BLaER1 treated with 17β-estradiol and CSF1 and Interleukin-3, amounts not matched to agents 10 nM and 100 nM (cell line): ENCODE measurements at regions not wholly inside any gene's neighbourhood (a gene's known extent, or its start where the extent isn't known, plus 50 kb on each side); places are given as distances from the start of the nearest gene placed in this dataset.

Source experiments
- H3K27ac ChIP-seq, 11 experiments: shearing (Covaris generic); formaldehyde crosslinking; 2 replicates each; pipeline ENCODE4 v1.8.1; 2022
- H3K27me3 ChIP-seq, 11 experiments: shearing (Covaris generic); formaldehyde crosslinking; 2 replicates each; pipeline ENCODE4 v1.8.1; 2022
- H3K36me3 ChIP-seq, 11 experiments: shearing (Covaris generic); formaldehyde crosslinking; 2 replicates each; pipeline ENCODE4 v1.8.1; 2022
- H3K4me1 ChIP-seq, 10 experiments: shearing (Covaris generic); formaldehyde crosslinking; 2 replicates each; pipeline ENCODE4 v1.8.1; 2022
- H3K4me2 ChIP-seq, 11 experiments: shearing (Covaris generic); formaldehyde crosslinking; 2 replicates each; pipeline ENCODE4 v1.8.1; 2022
- H3K4me3 ChIP-seq, 10 experiments: shearing (Covaris generic); formaldehyde crosslinking; 2 replicates each; pipeline ENCODE4 v1.8.1; 2022
- H3K9ac ChIP-seq, 11 experiments: shearing (Covaris generic); formaldehyde crosslinking; 2 replicates each; pipeline ENCODE4 v1.8.1; 2022
- H3K9me3 ChIP-seq, 11 experiments: shearing (Covaris generic); formaldehyde crosslinking; replicated peaks in 1 of 11; 2 replicates each; pipeline ENCODE4 v1.8.1; 2022
- H4K20me1 ChIP-seq, 11 experiments: shearing (Covaris generic); formaldehyde crosslinking; 2 replicates each; pipeline ENCODE4 v1.8.1; 2022
- Cebpa-rat ChIP-seq, 11 experiments: shearing (Covaris generic); IDR thresholded peaks; 2 replicates each; pipeline ENCODE4 v1.8.1; 2022

- H3K27me3 ChIP-seq = no peaks in the 10 kb centered on the region
- peak overlapping the region; percentile 27 to 94 (median 78); a peak in 21 of 22 replicates for H3K4me2 ChIP-seq
- H4K20me1 ChIP-seq = no peaks in the 10 kb centered on the region
- H3K27ac ChIP-seq = peak overlapping the region in 10 of 11 experiments; percentile 49 to 85 (median 75); a peak in 19 of 22 replicates
- H3K9ac ChIP-seq = peak overlapping the region in 7 of 11 experiments; percentile 43 to 70 (median 54); a peak in 12 of 22 replicates
- H3K36me3 ChIP-seq = no peaks in the 10 kb centered on the region
- peaks cover 0 to 11% (median 0%) of the 10 kb centered on the region in 11 experiments; a peak in 5 of 22 replicates for H3K9me3 ChIP-seq
- peak overlapping the region in 1 of 10 experiments; percentile 12; a peak in 1 of 20 replicates for H3K4me3 ChIP-seq
- TF ChIP-seq Cebpa-rat (IDR thresholded peaks at IDR 0.05) = no peak
- peaks cover 43 to 75% (median 61%) of the 10 kb centered on the region in 10 experiments for H3K4me1 ChIP-seq
Observed at GRCh38 chr18:78641689-78642231, 337.9 kb upstream of the SALL3 start.

GRCh38 chr18:78642296-78642951, 337.2 kb upstream of the SALL3 start:
- peak overlapping the region in 1 of 10 experiments; percentile 8; a peak in 1 of 20 replicates for H3K4me3 ChIP-seq
- no peaks in the 10 kb centered on the region for H4K20me1 ChIP-seq
- peaks cover 0 to 11% (median 0%) of the 10 kb centered on the region in 11 experiments; a peak in 5 of 22 replicates for H3K9me3 ChIP-seq
- no peak for TF ChIP-seq Cebpa-rat (IDR thresholded peaks at IDR 0.05)
- H3K4me1 ChIP-seq = peaks cover 43 to 75% (median 61%) of the 10 kb centered on the region in 10 experiments
- peak overlapping the region in 10 of 11 experiments; percentile 6 to 70 (median 51); a peak in 18 of 22 replicates for H3K9ac ChIP-seq
- H3K36me3 ChIP-seq = no peaks in the 10 kb centered on the region
- no peaks in the 10 kb centered on the region for H3K27me3 ChIP-seq
- peak overlapping the region in 10 of 11 experiments; percentile 49 to 85 (median 75); a peak in 20 of 22 replicates for H3K27ac ChIP-seq
- H3K4me2 ChIP-seq = peak overlapping the region; percentile 27 to 94 (median 78)

GRCh38 chr18:78643004-78643403, 336.6 kb upstream of the SALL3 start:
- peak overlapping the region; percentile 27 to 94 (median 78) for H3K4me2 ChIP-seq
- no peaks in the 10 kb centered on the region for H3K27me3 ChIP-seq
- H3K9ac ChIP-seq = peak overlapping the region in 10 of 11 experiments; percentile 6 to 70 (median 51); a peak in 16 of 22 replicates
- peak overlapping the region in 1 of 10 experiments; percentile 8; a peak in 1 of 20 replicates for H3K4me3 ChIP-seq
- TF ChIP-seq Cebpa-rat (IDR thresholded peaks at IDR 0.05) = peak in 2 of 11 experiments; percentile 39 to 64; a peak in 3 of 22 replicates
- H3K36me3 ChIP-seq = no peaks in the 10 kb centered on the region
- peak overlapping the region in 10 of 11 experiments; percentile 66 to 85 (median 75); a peak in 20 of 22 replicates for H3K27ac ChIP-seq
- peaks cover 43 to 73% (median 61%) of the 10 kb centered on the region in 10 experiments for H3K4me1 ChIP-seq
- H4K20me1 ChIP-seq = no peaks in the 10 kb centered on the region
- H3K9me3 ChIP-seq = peaks cover 0 to 13% (median 0%) of the 10 kb centered on the region in 11 experiments; a peak in 4 of 22 replicates

GRCh38 chr18:78643981-78644380, 335.6 kb upstream of the SALL3 start:
- Histone ChIP-seq H3K9me3 (peaks cover 0 to 22% (median 0%) of the 10 kb centered on the region in 11 experiments; a peak in 4 of 22 replicates), H3K4me3 (peak overlapping the region in 1 of 10 experiments; percentile 16; a peak in 1 of 20 replicates), H3K9ac (peak overlapping the region in 8 of 11 experiments; percentile 1 to 53 (median 23); a peak in 5 of 22 replicates), H3K27me3 (no peaks in the 10 kb centered on the region), H3K4me2 (peak overlapping the region; percentile 27 to 94 (median 72)), H3K4me1 (peaks cover 43 to 63% (median 54%) of the 10 kb centered on the region in 10 experiments), H4K20me1 (no peaks in the 10 kb centered on the region), H3K27ac (peak overlapping the region in 10 of 11 experiments; percentile 66 to 85 (median 75); a peak in 20 of 22 replicates), H3K36me3 (no peaks in the 10 kb centered on the region)
- no peak for TF ChIP-seq Cebpa-rat (IDR thresholded peaks at IDR 0.05)

- H3K9ac ChIP-seq = no peak overlapping the region
- H3K27me3 ChIP-seq = no peaks in the 10 kb centered on the region
- H3K4me2 ChIP-seq = peak overlapping the region in 1 of 11 experiments; percentile 3; a peak in 1 of 22 replicates
Observed at GRCh38 chr18:78645216-78645615, 334.4 kb upstream of the SALL3 start.

GRCh38 chr18:78647018-78647417, 332.6 kb upstream of the SALL3 start:
- no peak overlapping the region for H3K27ac ChIP-seq
- H3K9ac ChIP-seq = no peak overlapping the region
- H3K36me3 ChIP-seq = no peaks in the 10 kb centered on the region
- H4K20me1 ChIP-seq = no peaks in the 10 kb centered on the region
- H3K27me3 ChIP-seq = no peaks in the 10 kb centered on the region
- H3K4me2 ChIP-seq = 0 out of 22 replicates have a peak overlapping the region, but pooled peaks of 1 of the 11 experiments have one; percentile 12
- H3K9me3 ChIP-seq = peaks cover 10 to 36% (median 14%) of the 10 kb centered on the region in 11 experiments
- TF ChIP-seq Cebpa-rat (IDR thresholded peaks at IDR 0.05) = no peak
- no peak overlapping the region for H3K4me3 ChIP-seq
- H3K4me1 ChIP-seq = peaks cover 21 to 35% (median 30%) of the 10 kb centered on the region in 10 experiments

More at GRCh38 chr18:78645216-78645615, 334.4 kb upstream of the SALL3 start:
- no peaks in the 10 kb centered on the region for H4K20me1 ChIP-seq
- no peaks in the 10 kb centered on the region for H3K36me3 ChIP-seq
- peaks cover 0 to 22% (median 0%) of the 10 kb centered on the region in 11 experiments; a peak in 5 of 22 replicates for H3K9me3 ChIP-seq
- no peak overlapping the region for H3K4me3 ChIP-seq
- no peak for TF ChIP-seq Cebpa-rat (IDR thresholded peaks at IDR 0.05)
- peaks cover 35 to 51% (median 42%) of the 10 kb centered on the region in 10 experiments for H3K4me1 ChIP-seq
- peak overlapping the region in 7 of 11 experiments; percentile 8 to 71 (median 38); a peak in 7 of 22 replicates for H3K27ac ChIP-seq

GRCh38 chr18:78649421-78649820, 330.2 kb upstream of the SALL3 start:
- no peaks in the 10 kb centered on the region for H4K20me1 ChIP-seq
- no peak overlapping the region for H3K4me2 ChIP-seq
- H3K9ac ChIP-seq = no peak overlapping the region
- TF ChIP-seq Cebpa-rat (IDR thresholded peaks at IDR 0.05) = no peak
- H3K4me3 ChIP-seq = no peak overlapping the region
- H3K4me1 ChIP-seq = peaks cover 0 to 13% (median 6%) of the 10 kb centered on the region in 10 experiments; a peak in 13 of 20 replicates
- H3K9me3 ChIP-seq = peaks cover 32 to 60% (median 37%) of the 10 kb centered on the region in 11 experiments
- H3K27ac ChIP-seq = no peak overlapping the region
- no peaks in the 10 kb centered on the region for H3K36me3 ChIP-seq
- H3K27me3 ChIP-seq = no peaks in the 10 kb centered on the region

GRCh38 chr18:78650926-78651325, 328.7 kb upstream of the SALL3 start:
- Histone ChIP-seq H3K9me3 (peaks cover 48 to 65% (median 52%) of the 10 kb centered on the region in 11 experiments), H3K4me1 (peaks cover 0 to 13% (median 5%) of the 10 kb centered on the region in 10 experiments; a peak in 8 of 20 replicates), H4K20me1 (no peaks in the 10 kb centered on the region), H3K4me2 (peak overlapping the region in 5 of 11 experiments; percentile 9 to 38 (median 31); a peak in 6 of 22 replicates), H3K4me3 (no peak overlapping the region), H3K27ac (no peak overlapping the region), H3K27me3 (no peaks in the 10 kb centered on the region), H3K36me3 (no peaks in the 10 kb centered on the region), H3K9ac (no peak overlapping the region)
- no peak for TF ChIP-seq Cebpa-rat (IDR thresholded peaks at IDR 0.05)
